A172 (cell line): ENCODE measurements at regions not wholly inside any gene's neighbourhood (a gene's known extent, or its start where the extent isn't known, plus 50 kb on each side); places are given as distances from the start of the nearest gene placed in this dataset.
"Not testable (repeated sequence)": the region's sequence is repeated elsewhere in the genome, so short reads cannot be mapped to it uniquely, and the experiment has no call there.

Experiments
- DNase-seq: peaks from one replicate; pipeline ENCODE4 v3.0.0-alpha.2; 2015; ENCODE audit warnings: low spot score

GRCh38 chr5:166712447-166713185 lies 1578.8 kb upstream of the WWC1 start:
- DNase-seq = no peak

- DNase-seq = no peak
Observed at GRCh38 chr5:166713295-166713694, 1578.2 kb upstream of the WWC1 start.

- no peak for DNase-seq
Observed at GRCh38 chr5:166716856-166717492, 1574.5 kb upstream of the WWC1 start.

GRCh38 chr5:166719991-166720390 lies 1571.5 kb upstream of the WWC1 start:
- DNase-seq = peak; percentile 14

GRCh38 chr5:166722939-166723338 lies 1568.5 kb upstream of the WWC1 start:
- DNase-seq = peak; percentile 82

GRCh38 chr5:166724284-166724683 lies 1567.2 kb upstream of the WWC1 start:
- peak; percentile 31 for DNase-seq

- DNase-seq = no peak
Observed at GRCh38 chr5:166725593-166725992, 1565.9 kb upstream of the WWC1 start.

- DNase-seq = no peak
Observed at GRCh38 chr5:166726406-166726805, 1565.0 kb upstream of the WWC1 start.

- not testable (repeated sequence) for DNase-seq
Observed at GRCh38 chr5:166742951-166743350, 1548.5 kb upstream of the WWC1 start.

- DNase-seq = no peak
Observed at GRCh38 chr5:166746506-166746905, 1544.9 kb upstream of the WWC1 start.

GRCh38 chr5:166750376-166750775 lies 1541.1 kb upstream of the WWC1 start:
- no peak for DNase-seq

GRCh38 chr5:166758151-166758550 lies 1533.3 kb upstream of the WWC1 start:
- DNase-seq = no peak

GRCh38 chr5:166767858-166768257 lies 1523.6 kb upstream of the WWC1 start:
- DNase-seq = no peak

- no peak for DNase-seq
Observed at GRCh38 chr5:166768536-166768935, 1522.9 kb upstream of the WWC1 start.

- DNase-seq = peak; percentile 54
Observed at GRCh38 chr5:166772770-166773169, 1518.7 kb upstream of the WWC1 start.

- peak; percentile 13 for DNase-seq
Observed at GRCh38 chr5:166781737-166782136, 1509.7 kb upstream of the WWC1 start.

- DNase-seq = no peak
Observed at GRCh38 chr5:166784545-166785078, 1506.8 kb upstream of the WWC1 start.

- no peak for DNase-seq
Observed at GRCh38 chr5:166786178-166786577, 1505.3 kb upstream of the WWC1 start.

- DNase-seq = no peak
Observed at GRCh38 chr5:166786889-166787288, 1504.6 kb upstream of the WWC1 start.

- no peak for DNase-seq
Observed at GRCh38 chr5:166788050-166788449, 1503.4 kb upstream of the WWC1 start.

- DNase-seq = no peak
Observed at GRCh38 chr5:166795756-166796155, 1495.7 kb upstream of the WWC1 start.

- DNase-seq = no peak
Observed at GRCh38 chr5:166803058-166803457, 1488.4 kb upstream of the WWC1 start.

GRCh38 chr5:166804223-166804622 lies 1487.2 kb upstream of the WWC1 start:
- not testable (repeated sequence) for DNase-seq
